ENCODE measurements at regions not wholly inside any gene's neighbourhood (a gene's known extent, or its start where the extent isn't known, plus 50 kb on each side); places are given as distances from the start of the nearest gene placed in this dataset.

DNA sequence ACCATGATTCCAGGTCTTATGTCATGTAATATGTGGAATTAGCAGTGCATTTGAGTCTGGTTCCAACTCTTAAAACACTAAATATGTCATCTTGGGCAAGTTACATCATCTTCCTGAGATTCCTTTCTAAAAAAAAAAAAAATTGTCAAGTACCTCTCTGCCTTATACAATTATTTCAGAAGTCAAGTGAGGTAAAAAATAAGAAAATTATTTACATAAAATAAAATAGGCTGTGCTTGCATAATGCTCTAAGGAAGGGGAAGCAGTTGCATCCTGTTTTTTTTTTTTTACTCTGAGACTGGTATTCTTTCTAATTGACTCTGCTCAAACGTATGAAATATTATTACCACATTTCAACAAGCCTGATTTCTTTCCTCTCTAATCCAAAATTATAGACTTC, 55.1 kb upstream of the SEMA3A start:
- CTCF ChIA-PET = no interaction called here
- no peak for ATAC-seq
- H3K27ac ChIP-seq = no peak overlapping the region
- H3K4me3 ChIP-seq = no peak overlapping the region
- no peak for FAIRE-seq
- H3K9me3 ChIP-seq = peaks cover 7% of the 10 kb centered on the region; the same call in 1 of the 3 replicates
- no peak for DNase-seq (ENCODE audit: low read depth in 1 of 2, low spot score in 1 of 2)
- POLR2A ChIA-PET = no interaction called here
- WGBS (ENCODE audit: missing lambda C conversion rate) = 92% methylated on average over 1 of the region's 1 CpG
- no peak for TF ChIP-seq ELK1 (IDR thresholded peaks at IDR 0.05; ENCODE audit: low read depth, low read length)
- no peak for TF ChIP-seq RCOR1 (IDR thresholded peaks at IDR 0.05; ENCODE audit: low read depth, low read length)
- TF ChIP-seq SMC3 (IDR thresholded peaks at IDR 0.05) = no peak
- no peak for TF ChIP-seq CBX2 (IDR thresholded peaks at IDR 0.05; ENCODE audit: borderline replicate concordance, low read depth)
- TF ChIP-seq KDM5A (IDR thresholded peaks at IDR 0.05) = no peak
- TF ChIP-seq RNF2 (IDR thresholded peaks at IDR 0.05; ENCODE audit: borderline replicate concordance, low read depth) = no peak
- no peak for TF ChIP-seq MYC (IDR thresholded peaks at IDR 0.05; ENCODE audit: borderline replicate concordance, low read length)
- TF ChIP-seq EHF (CRISPR knock-in tag; IDR thresholded peaks at IDR 0.05) = no peak
- TF ChIP-seq, protein P1, sequence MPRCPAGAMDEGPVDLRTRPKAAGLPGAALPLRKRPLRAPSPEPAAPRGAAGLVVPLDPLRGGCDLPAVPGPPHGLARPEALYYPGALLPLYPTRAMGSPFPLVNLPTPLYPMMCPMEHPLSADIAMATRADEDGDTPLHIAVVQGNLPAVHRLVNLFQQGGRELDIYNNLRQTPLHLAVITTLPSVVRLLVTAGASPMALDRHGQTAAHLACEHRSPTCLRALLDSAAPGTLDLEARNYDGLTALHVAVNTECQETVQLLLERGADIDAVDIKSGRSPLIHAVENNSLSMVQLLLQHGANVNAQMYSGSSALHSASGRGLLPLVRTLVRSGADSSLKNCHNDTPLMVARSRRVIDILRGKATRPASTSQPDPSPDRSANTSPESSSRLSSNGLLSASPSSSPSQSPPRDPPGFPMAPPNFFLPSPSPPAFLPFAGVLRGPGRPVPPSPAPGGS (IDR thresholded peaks at IDR 0.05) = no peak
- TF ChIP-seq RARB (CRISPR knock-in tag; IDR thresholded peaks at IDR 0.05) = no peak
- TF ChIP-seq GATA3 (IDR thresholded peaks at IDR 0.05; ENCODE audit: borderline replicate concordance) = no peak
- no peak for TF ChIP-seq HDAC2 (IDR thresholded peaks at IDR 0.05)
- TF ChIP-seq SREBF2 (IDR thresholded peaks at IDR 0.05) = no peak
- no peak for TF ChIP-seq TP53 (CRISPR knock-in tag; IDR thresholded peaks at IDR 0.05)
- TF ChIP-seq, protein P2, sequence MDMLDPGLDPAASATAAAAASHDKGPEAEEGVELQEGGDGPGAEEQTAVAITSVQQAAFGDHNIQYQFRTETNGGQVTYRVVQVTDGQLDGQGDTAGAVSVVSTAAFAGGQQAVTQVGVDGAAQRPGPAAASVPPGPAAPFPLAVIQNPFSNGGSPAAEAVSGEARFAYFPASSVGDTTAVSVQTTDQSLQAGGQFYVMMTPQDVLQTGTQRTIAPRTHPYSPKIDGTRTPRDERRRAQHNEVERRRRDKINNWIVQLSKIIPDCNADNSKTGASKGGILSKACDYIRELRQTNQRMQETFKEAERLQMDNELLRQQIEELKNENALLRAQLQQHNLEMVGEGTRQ (IDR thresholded peaks at IDR 0.05) = no peak
- no peak for TF ChIP-seq FOSL2 (IDR thresholded peaks at IDR 0.05)
- no peak for TF ChIP-seq FOSL2 (CRISPR knock-in tag; IDR thresholded peaks at IDR 0.05)
- TF ChIP-seq, protein P3, sequence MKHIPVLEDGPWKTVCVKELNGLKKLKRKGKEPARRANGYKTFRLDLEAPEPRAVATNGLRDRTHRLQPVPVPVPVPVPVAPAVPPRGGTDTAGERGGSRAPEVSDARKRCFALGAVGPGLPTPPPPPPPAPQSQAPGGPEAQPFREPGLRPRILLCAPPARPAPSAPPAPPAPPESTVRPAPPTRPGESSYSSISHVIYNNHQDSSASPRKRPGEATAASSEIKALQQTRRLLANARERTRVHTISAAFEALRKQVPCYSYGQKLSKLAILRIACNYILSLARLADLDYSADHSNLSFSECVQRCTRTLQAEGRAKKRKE (CRISPR knock-in tag; IDR thresholded peaks at IDR 0.05; ENCODE audit: low read depth) = no peak
- TF ChIP-seq JUNB (IDR thresholded peaks at IDR 0.05) = no peak
- TF ChIP-seq HEYL (CRISPR knock-in tag; IDR thresholded peaks at IDR 0.05) = no peak
- 0 out of 3 replicates have a peak, but pooled peaks cover 5% of the 10 kb centered on the region for H3K4me1 ChIP-seq
- H3K4me2 ChIP-seq = no peak overlapping the region

- TF ChIP-seq ZC3H11A (IDR thresholded peaks at IDR 0.05) (no peak), CBX8 (IDR thresholded peaks at IDR 0.05) (no peak), NPAS2 (CRISPR knock-in tag; IDR thresholded peaks at IDR 0.05; ENCODE audit: borderline replicate concordance) (no peak)
- ATAC-seq = no peak
- Histone ChIP-seq H3K4me2 (no peak overlapping the region), H3K4me1 (0 out of 3 replicates have a peak, but pooled peaks cover 5% of the 10 kb centered on the region), H3K9me3 (peaks cover 7% of the 10 kb centered on the region; the same call in 1 of the 3 replicates), H3K27ac (no peak overlapping the region), H3K4me3 (no peak overlapping the region)
- no peak for FAIRE-seq
- ChIA-PET POLR2A (no interaction called here), CTCF (no interaction called here)
- 89% methylated on average over 3 of the region's 3 CpGs for WGBS (ENCODE audit: missing lambda C conversion rate)
- DNase-seq (ENCODE audit: low read depth in 1 of 2, low spot score in 1 of 2) = no peak
Observed at GRCh38 chr7:84248843-84249242, 54.3 kb upstream of the SEMA3A start.

DNA sequence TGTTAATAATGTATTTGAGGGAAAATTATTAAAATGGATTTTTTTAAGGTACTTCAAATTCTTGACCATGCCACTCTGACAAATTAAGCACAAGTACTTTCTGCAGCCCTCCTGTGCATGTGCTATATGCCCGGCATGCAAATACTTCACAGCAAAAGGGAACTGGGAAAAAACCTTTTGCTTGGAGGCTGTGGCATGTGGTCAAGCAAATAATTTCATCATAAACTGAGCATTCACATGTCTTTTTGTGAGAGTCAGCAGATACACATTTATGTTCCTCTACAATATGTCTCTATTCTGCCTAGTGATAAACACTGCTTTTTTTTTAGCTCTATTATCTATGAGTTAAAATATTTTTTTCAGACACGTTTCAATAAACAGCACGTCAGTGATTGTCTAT, 53.7 kb upstream of the SEMA3A start:
- CTCF ChIA-PET = no interaction called here
- no peak for FAIRE-seq

More for the DNA sequence above, 53.7 kb upstream of the SEMA3A start:
- no peak for ATAC-seq
- POLR2A ChIA-PET = no interaction called here
- no peak for TF ChIP-seq CHD4 (IDR thresholded peaks at IDR 0.05; ENCODE audit: borderline replicate concordance)
- TF ChIP-seq, protein P4, sequence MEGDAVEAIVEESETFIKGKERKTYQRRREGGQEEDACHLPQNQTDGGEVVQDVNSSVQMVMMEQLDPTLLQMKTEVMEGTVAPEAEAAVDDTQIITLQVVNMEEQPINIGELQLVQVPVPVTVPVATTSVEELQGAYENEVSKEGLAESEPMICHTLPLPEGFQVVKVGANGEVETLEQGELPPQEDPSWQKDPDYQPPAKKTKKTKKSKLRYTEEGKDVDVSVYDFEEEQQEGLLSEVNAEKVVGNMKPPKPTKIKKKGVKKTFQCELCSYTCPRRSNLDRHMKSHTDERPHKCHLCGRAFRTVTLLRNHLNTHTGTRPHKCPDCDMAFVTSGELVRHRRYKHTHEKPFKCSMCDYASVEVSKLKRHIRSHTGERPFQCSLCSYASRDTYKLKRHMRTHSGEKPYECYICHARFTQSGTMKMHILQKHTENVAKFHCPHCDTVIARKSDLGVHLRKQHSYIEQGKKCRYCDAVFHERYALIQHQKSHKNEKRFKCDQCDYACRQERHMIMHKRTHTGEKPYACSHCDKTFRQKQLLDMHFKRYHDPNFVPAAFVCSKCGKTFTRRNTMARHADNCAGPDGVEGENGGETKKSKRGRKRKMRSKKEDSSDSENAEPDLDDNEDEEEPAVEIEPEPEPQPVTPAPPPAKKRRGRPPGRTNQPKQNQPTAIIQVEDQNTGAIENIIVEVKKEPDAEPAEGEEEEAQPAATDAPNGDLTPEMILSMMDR (IDR thresholded peaks at IDR 0.05) = no peak
- TF ChIP-seq BHLHE40 (IDR thresholded peaks at IDR 0.05; ENCODE audit: low read depth, low read length) = no peak
- no peak for TF ChIP-seq ZSCAN20 (CRISPR knock-in tag; IDR thresholded peaks at IDR 0.05)
- TF ChIP-seq HDAC2 (IDR thresholded peaks at IDR 0.05) = no peak
- TF ChIP-seq EHMT2 (IDR thresholded peaks at IDR 0.05; ENCODE audit: low read depth) = no peak
- no peak for TF ChIP-seq CBX2 (IDR thresholded peaks at IDR 0.05; ENCODE audit: borderline replicate concordance, low read depth)
- no peak for TF ChIP-seq NPAS2 (CRISPR knock-in tag; IDR thresholded peaks at IDR 0.05; ENCODE audit: borderline replicate concordance)
- TF ChIP-seq RAD21 (conservative IDR thresholded peaks at IDR 0.05 in 1 of 2, IDR thresholded peaks at IDR 0.05 in 1 of 2) = no peak
- TF ChIP-seq, protein P5, sequence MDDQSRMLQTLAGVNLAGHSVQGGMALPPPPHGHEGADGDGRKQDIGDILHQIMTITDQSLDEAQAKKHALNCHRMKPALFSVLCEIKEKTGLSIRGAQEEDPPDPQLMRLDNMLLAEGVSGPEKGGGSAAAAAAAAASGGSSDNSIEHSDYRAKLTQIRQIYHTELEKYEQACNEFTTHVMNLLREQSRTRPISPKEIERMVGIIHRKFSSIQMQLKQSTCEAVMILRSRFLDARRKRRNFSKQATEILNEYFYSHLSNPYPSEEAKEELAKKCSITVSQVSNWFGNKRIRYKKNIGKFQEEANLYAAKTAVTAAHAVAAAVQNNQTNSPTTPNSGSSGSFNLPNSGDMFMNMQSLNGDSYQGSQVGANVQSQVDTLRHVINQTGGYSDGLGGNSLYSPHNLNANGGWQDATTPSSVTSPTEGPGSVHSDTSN (IDR thresholded peaks at IDR 0.05) = no peak
- H3K4me2 ChIP-seq = no peak overlapping the region
- no peak overlapping the region for H3K27ac ChIP-seq
- H3K4me1 ChIP-seq = 0 out of 3 replicates have a peak, but pooled peaks cover 5% of the 10 kb centered on the region
- WGBS (ENCODE audit: missing lambda C conversion rate) = 87% methylated on average over 3 of the region's 3 CpGs
- no peak overlapping the region for H3K4me3 ChIP-seq
- H3K9me3 ChIP-seq = peaks cover 7% of the 10 kb centered on the region; the same call in 1 of the 3 replicates
- DNase-seq (ENCODE audit: low read depth in 1 of 2, low spot score in 1 of 2) = no peak
